Posterior cingulate gyrus (tissue), 11 donors: ENCODE measurements at regions not wholly inside any gene's neighbourhood (a gene's known extent, or its start where the extent isn't known, plus 50 kb on each side); places are given as distances from the start of the nearest gene placed in this dataset.

ENCODE experiments used
- DNase-seq, 10 donors: peaks; one replicate each; pipeline versions ENCODE4 v3.0.0 to v3.0.0-alpha.2; 2020 to 2021; ENCODE audit warnings: mixed read lengths in 3 of 10
- intact Hi-C: fragments of 100-400 bp; cut with DNase I; formaldehyde crosslinking; loops from one replicate; pipeline ENCODE4 v1.15.1; 2023

GRCh38 chr13:107832500-107833100 lies 382.7 kb downstream of the LIG4 start:
- intact Hi-C loops = no loop called here

GRCh38 chr13:107830804-107831203 lies 384.5 kb downstream of the LIG4 start:
- DNase-seq = no peak
- intact Hi-C loops = no loop called here

More at GRCh38 chr13:107832500-107833100, 382.7 kb downstream of the LIG4 start:
- no peak for DNase-seq

- intact Hi-C loops = no loop called here
- DNase-seq = no peak
Observed at GRCh38 chr13:107827840-107828549, 387.3 kb downstream of the LIG4 start.

GRCh38 chr13:107824635-107825034 lies 390.7 kb downstream of the LIG4 start:
- intact Hi-C loops = no loop called here
- no peak for DNase-seq

GRCh38 chr13:107822006-107822405 lies 393.3 kb downstream of the LIG4 start:
- intact Hi-C loops = no loop called here
- DNase-seq = no peak

- intact Hi-C loops = no loop called here
- DNase-seq = no peak
Observed at GRCh38 chr13:107821492-107821891, 393.8 kb downstream of the LIG4 start.

- intact Hi-C loops = no loop called here
- no peak for DNase-seq
Observed at GRCh38 chr13:107819071-107819470, 396.3 kb downstream of the LIG4 start.

- DNase-seq = no peak
- intact Hi-C loops = no loop called here
Observed at GRCh38 chr13:107817647-107818287, 397.6 kb downstream of the LIG4 start.

GRCh38 chr13:107812014-107812412 lies 403.3 kb downstream of the LIG4 start:
- intact Hi-C loops = no loop called here
- DNase-seq = no peak

GRCh38 chr13:107811233-107812013 lies 403.9 kb downstream of the LIG4 start:
- DNase-seq = no peak
- intact Hi-C loops = no loop called here

- no peak for DNase-seq
- intact Hi-C loops = no loop called here
Observed at GRCh38 chr13:107809125-107809524, 406.2 kb downstream of the LIG4 start.

- DNase-seq = no peak
- intact Hi-C loops = no loop called here
Observed at GRCh38 chr13:107808389-107808788, 406.9 kb downstream of the LIG4 start.

- intact Hi-C loops = no loop called here
- no peak for DNase-seq
Observed at GRCh38 chr13:107807306-107808073, 407.8 kb downstream of the LIG4 start.

- no peak for DNase-seq
- intact Hi-C loops = no loop called here
Observed at GRCh38 chr13:107806726-107807125, 408.6 kb downstream of the LIG4 start.

GRCh38 chr13:107803822-107804495 lies 411.4 kb downstream of the LIG4 start:
- DNase-seq = no peak
- intact Hi-C loops = no loop called here

GRCh38 chr13:107801621-107802020 lies 413.7 kb downstream of the LIG4 start:
- DNase-seq = no peak
- intact Hi-C loops = no loop called here

GRCh38 chr13:107799001-107799400 lies 416.3 kb downstream of the LIG4 start:
- intact Hi-C loops = no loop called here
- DNase-seq = no peak

- intact Hi-C loops = no loop called here
- no peak for DNase-seq
Observed at GRCh38 chr13:107790397-107790796, 424.9 kb downstream of the LIG4 start.

GRCh38 chr13:107788464-107789165 lies 426.7 kb downstream of the LIG4 start:
- no peak for DNase-seq
- intact Hi-C loops = no loop called here
